ENCODE measurements at regions not wholly inside any gene's neighbourhood (a gene's known extent, or its start where the extent isn't known, plus 50 kb on each side); places are given as distances from the start of the nearest gene placed in this dataset.

- Histone ChIP-seq H3K9me3 (ENCODE audit: control insufficient read depth, insufficient read depth, low read length) (no peaks in the 10 kb centered on the region), H3F3A (ENCODE audit: control insufficient read depth, insufficient read depth) (no peaks in the 10 kb centered on the region), H3K4me2 (ENCODE audit: low read length) (no peak overlapping the region), H4K20me1 (ENCODE audit: control insufficient read depth, insufficient read depth, low read depth, low read length) (no peaks in the 10 kb centered on the region), H3K4me3 (ENCODE audit: low read length) (no peak overlapping the region), H3K36me3 (ENCODE audit: control insufficient read depth, low read length) (no peaks in the 10 kb centered on the region), H3K27me3 (ENCODE audit: control insufficient read depth, low read length) (no peaks in the 10 kb centered on the region), H3K9me2 (replicated peaks; ENCODE audit: control insufficient read depth, low read length) (no peaks in the 10 kb centered on the region), H3K4me1 (ENCODE audit: control insufficient read depth, low read length) (no peaks in the 10 kb centered on the region), H3K79me2 (ENCODE audit: control insufficient read depth, low read length) (no peaks in the 10 kb centered on the region), H3K27ac (ENCODE audit: low read depth, low read length) (no peak overlapping the region)
- no peak for TF ChIP-seq CTCF (IDR thresholded peaks at IDR 0.05; ENCODE audit: low read depth, low read length, poor library complexity, severe bottlenecking)
- no peak for TF ChIP-seq EZH2phosphoT487 (IDR thresholded peaks at IDR 0.05; ENCODE audit: borderline replicate concordance, low read length)
These were observed 732.8 kb downstream of the BRD1 start for GRCh38 chr22:49094858-49095257.

GRCh38 chr22:49094151-49094550 lies 733.5 kb downstream of the BRD1 start:
- Histone ChIP-seq H3K36me3 (ENCODE audit: control insufficient read depth, low read length) (no peaks in the 10 kb centered on the region), H3K9me3 (ENCODE audit: control insufficient read depth, insufficient read depth, low read length) (no peaks in the 10 kb centered on the region), H3K4me1 (ENCODE audit: control insufficient read depth, low read length) (no peaks in the 10 kb centered on the region), H3K9me2 (replicated peaks; ENCODE audit: control insufficient read depth, low read length) (no peaks in the 10 kb centered on the region), H3F3A (ENCODE audit: control insufficient read depth, insufficient read depth) (no peaks in the 10 kb centered on the region), H3K27me3 (ENCODE audit: control insufficient read depth, low read length) (no peaks in the 10 kb centered on the region), H3K4me2 (ENCODE audit: low read length) (no peak overlapping the region), H4K20me1 (ENCODE audit: control insufficient read depth, insufficient read depth, low read depth, low read length) (no peaks in the 10 kb centered on the region), H3K27ac (ENCODE audit: low read depth, low read length) (no peak overlapping the region), H3K4me3 (ENCODE audit: low read length) (no peak overlapping the region), H3K79me2 (ENCODE audit: control insufficient read depth, low read length) (no peaks in the 10 kb centered on the region)
- TF ChIP-seq CTCF (IDR thresholded peaks at IDR 0.05; ENCODE audit: low read depth, low read length, poor library complexity, severe bottlenecking) (no peak), EZH2phosphoT487 (IDR thresholded peaks at IDR 0.05; ENCODE audit: borderline replicate concordance, low read length) (no peak)

- no peaks in the 10 kb centered on the region for H4K20me1 ChIP-seq (ENCODE audit: control insufficient read depth, insufficient read depth, low read depth, low read length)
- no peaks in the 10 kb centered on the region for H3K9me2 ChIP-seq (replicated peaks; ENCODE audit: control insufficient read depth, low read length)
- TF ChIP-seq CTCF (IDR thresholded peaks at IDR 0.05; ENCODE audit: low read depth, low read length, poor library complexity, severe bottlenecking) (no peak), EZH2phosphoT487 (IDR thresholded peaks at IDR 0.05; ENCODE audit: borderline replicate concordance, low read length) (no peak)
- H3K79me2 ChIP-seq (ENCODE audit: control insufficient read depth, low read length): no peaks in the 10 kb centered on the region
- H3K9me3 ChIP-seq (ENCODE audit: control insufficient read depth, insufficient read depth, low read length): no peaks in the 10 kb centered on the region
- H3K4me2 ChIP-seq (ENCODE audit: low read length): no peak overlapping the region
- H3K36me3 ChIP-seq (ENCODE audit: control insufficient read depth, low read length): no peaks in the 10 kb centered on the region
- H3K27me3 ChIP-seq (ENCODE audit: control insufficient read depth, low read length): no peaks in the 10 kb centered on the region
- H3F3A ChIP-seq (ENCODE audit: control insufficient read depth, insufficient read depth): no peaks in the 10 kb centered on the region
- H3K4me3 ChIP-seq (ENCODE audit: low read length): no peak overlapping the region
- H3K27ac ChIP-seq (ENCODE audit: low read depth, low read length): no peak overlapping the region
- no peaks in the 10 kb centered on the region for H3K4me1 ChIP-seq (ENCODE audit: control insufficient read depth, low read length)
These were observed 734.3 kb downstream of the BRD1 start for GRCh38 chr22:49093192-49093880.
